ENCODE measurements at regions not wholly inside any gene's neighbourhood (a gene's known extent, or its start where the extent isn't known, plus 50 kb on each side); places are given as distances from the start of the nearest gene placed in this dataset.
A peak's percentile ranks its signal among the peaks of the same experiment; 100 is the strongest.

GRCh38 chr11:30089921-30090320, 73.1 kb upstream of the KCNA4 start:
- peaks cover 3% of the 10 kb centered on the region for H3K27me3 ChIP-seq (ENCODE audit: insufficient read depth, low read length)
- H3K9me3 ChIP-seq (ENCODE audit: low read length) = no peaks in the 10 kb centered on the region

GRCh38 chr11:30091246-30091645, 74.4 kb upstream of the KCNA4 start:
- peaks cover 3% of the 10 kb centered on the region for H3K27me3 ChIP-seq (ENCODE audit: insufficient read depth, low read length)
- no peaks in the 10 kb centered on the region for H3K9me3 ChIP-seq (ENCODE audit: low read length)
- no peaks in the 10 kb centered on the region for H3K4me1 ChIP-seq (ENCODE audit: insufficient read depth, low read length)
- no peaks in the 10 kb centered on the region for H3K36me3 ChIP-seq (ENCODE audit: insufficient read depth, low read length)
- H3K4me3 ChIP-seq (ENCODE audit: low read length) = no peak overlapping the region
- no peak overlapping the region for H2AFZ ChIP-seq (ENCODE audit: low read depth, low read length)

More at GRCh38 chr11:30089921-30090320, 73.1 kb upstream of the KCNA4 start:
- Histone ChIP-seq H3K4me1 (ENCODE audit: insufficient read depth, low read length) (no peaks in the 10 kb centered on the region), H3K36me3 (ENCODE audit: insufficient read depth, low read length) (no peaks in the 10 kb centered on the region), H2AFZ (ENCODE audit: low read depth, low read length) (no peak overlapping the region), H3K4me3 (ENCODE audit: low read length) (no peak overlapping the region)

- H3K36me3 ChIP-seq (ENCODE audit: insufficient read depth, low read length) = no peaks in the 10 kb centered on the region
- peaks cover 3% of the 10 kb centered on the region for H3K27me3 ChIP-seq (ENCODE audit: insufficient read depth, low read length)
- H3K9me3 ChIP-seq (ENCODE audit: low read length) = no peaks in the 10 kb centered on the region
- H3K4me1 ChIP-seq (ENCODE audit: insufficient read depth, low read length) = no peaks in the 10 kb centered on the region
- no peak overlapping the region for H2AFZ ChIP-seq (ENCODE audit: low read depth, low read length)
- H3K4me3 ChIP-seq (ENCODE audit: low read length) = no peak overlapping the region
These were observed 74.9 kb upstream of the KCNA4 start for GRCh38 chr11:30091737-30092136.

- H3K4me1 ChIP-seq (ENCODE audit: insufficient read depth, low read length) = no peaks in the 10 kb centered on the region
- no peak overlapping the region for H2AFZ ChIP-seq (ENCODE audit: low read depth, low read length)
- peaks cover under 1% of the 10 kb centered on the region for H3K9me3 ChIP-seq (ENCODE audit: low read length)
- H3K27me3 ChIP-seq (ENCODE audit: insufficient read depth, low read length) = peaks cover 3% of the 10 kb centered on the region
- H3K36me3 ChIP-seq (ENCODE audit: insufficient read depth, low read length) = no peaks in the 10 kb centered on the region
- no peak overlapping the region for H3K4me3 ChIP-seq (ENCODE audit: low read length)
These were observed 75.7 kb upstream of the KCNA4 start for GRCh38 chr11:30092518-30092917.

GRCh38 chr11:30100495-30100894, 83.7 kb upstream of the KCNA4 start:
- no peak overlapping the region for H3K4me3 ChIP-seq (ENCODE audit: low read length)
- no peaks in the 10 kb centered on the region for H3K4me1 ChIP-seq (ENCODE audit: insufficient read depth, low read length)
- no peaks in the 10 kb centered on the region for H3K27me3 ChIP-seq (ENCODE audit: insufficient read depth, low read length)
- H3K36me3 ChIP-seq (ENCODE audit: insufficient read depth, low read length) = no peaks in the 10 kb centered on the region
- H3K9me3 ChIP-seq (ENCODE audit: low read length) = peaks cover 3% of the 10 kb centered on the region
- H2AFZ ChIP-seq (ENCODE audit: low read depth, low read length) = no peak overlapping the region

GRCh38 chr11:30106222-30107181, 89.7 kb upstream of the KCNA4 start:
- peak overlapping the region; percentile 41 for H2AFZ ChIP-seq (ENCODE audit: low read depth, low read length)
- no peaks in the 10 kb centered on the region for H3K27me3 ChIP-seq (ENCODE audit: insufficient read depth, low read length)
- H3K36me3 ChIP-seq (ENCODE audit: insufficient read depth, low read length) = no peaks in the 10 kb centered on the region
- H3K9me3 ChIP-seq (ENCODE audit: low read length) = peaks cover 1% of the 10 kb centered on the region
- peaks cover 28% of the 10 kb centered on the region for H3K4me1 ChIP-seq (ENCODE audit: insufficient read depth, low read length)
- no peak overlapping the region for H3K4me3 ChIP-seq (ENCODE audit: low read length)

GRCh38 chr11:30107899-30108298, 91.1 kb upstream of the KCNA4 start:
- Histone ChIP-seq H3K27me3 (ENCODE audit: insufficient read depth, low read length) (no peaks in the 10 kb centered on the region), H3K36me3 (ENCODE audit: insufficient read depth, low read length) (no peaks in the 10 kb centered on the region), H3K4me1 (ENCODE audit: insufficient read depth, low read length) (peaks cover 35% of the 10 kb centered on the region), H3K9me3 (ENCODE audit: low read length) (no peaks in the 10 kb centered on the region), H2AFZ (ENCODE audit: low read depth, low read length) (no peak overlapping the region), H3K4me3 (ENCODE audit: low read length) (no peak overlapping the region)

- no peaks in the 10 kb centered on the region for H3K27me3 ChIP-seq (ENCODE audit: insufficient read depth, low read length)
- no peaks in the 10 kb centered on the region for H3K36me3 ChIP-seq (ENCODE audit: insufficient read depth, low read length)
- H2AFZ ChIP-seq (ENCODE audit: low read depth, low read length) = no peak overlapping the region
- no peaks in the 10 kb centered on the region for H3K9me3 ChIP-seq (ENCODE audit: low read length)
- no peak overlapping the region for H3K4me3 ChIP-seq (ENCODE audit: low read length)
- H3K4me1 ChIP-seq (ENCODE audit: insufficient read depth, low read length) = peaks cover 35% of the 10 kb centered on the region
These were observed 92.9 kb upstream of the KCNA4 start for GRCh38 chr11:30109774-30110173.

- no peak overlapping the region for H3K4me3 ChIP-seq (ENCODE audit: low read length)
- no peaks in the 10 kb centered on the region for H3K36me3 ChIP-seq (ENCODE audit: insufficient read depth, low read length)
- no peaks in the 10 kb centered on the region for H3K27me3 ChIP-seq (ENCODE audit: insufficient read depth, low read length)
These were observed 93.9 kb upstream of the KCNA4 start for GRCh38 chr11:30110691-30111090.

GRCh38 chr11:30111786-30112185, 95.0 kb upstream of the KCNA4 start:
- no peaks in the 10 kb centered on the region for H3K27me3 ChIP-seq (ENCODE audit: insufficient read depth, low read length)
- no peaks in the 10 kb centered on the region for H3K9me3 ChIP-seq (ENCODE audit: low read length)
- H3K4me1 ChIP-seq (ENCODE audit: insufficient read depth, low read length) = peaks cover 24% of the 10 kb centered on the region
- no peaks in the 10 kb centered on the region for H3K36me3 ChIP-seq (ENCODE audit: insufficient read depth, low read length)
- H3K4me3 ChIP-seq (ENCODE audit: low read length) = no peak overlapping the region
- H2AFZ ChIP-seq (ENCODE audit: low read depth, low read length) = no peak overlapping the region

More at GRCh38 chr11:30110691-30111090, 93.9 kb upstream of the KCNA4 start:
- H3K4me1 ChIP-seq (ENCODE audit: insufficient read depth, low read length) = peaks cover 35% of the 10 kb centered on the region
- H3K9me3 ChIP-seq (ENCODE audit: low read length) = no peaks in the 10 kb centered on the region
- no peak overlapping the region for H2AFZ ChIP-seq (ENCODE audit: low read depth, low read length)

- peaks cover 11% of the 10 kb centered on the region for H3K4me1 ChIP-seq (ENCODE audit: insufficient read depth, low read length)
- H2AFZ ChIP-seq (ENCODE audit: low read depth, low read length) = no peak overlapping the region
- no peaks in the 10 kb centered on the region for H3K36me3 ChIP-seq (ENCODE audit: insufficient read depth, low read length)
- no peaks in the 10 kb centered on the region for H3K27me3 ChIP-seq (ENCODE audit: insufficient read depth, low read length)
- no peak overlapping the region for H3K4me3 ChIP-seq (ENCODE audit: low read length)
- H3K9me3 ChIP-seq (ENCODE audit: low read length) = no peaks in the 10 kb centered on the region
These were observed 96.6 kb upstream of the KCNA4 start for GRCh38 chr11:30113326-30113898.

GRCh38 chr11:30116512-30116911, 99.7 kb upstream of the KCNA4 start:
- Histone ChIP-seq H2AFZ (ENCODE audit: low read depth, low read length) (no peak overlapping the region), H3K36me3 (ENCODE audit: insufficient read depth, low read length) (no peaks in the 10 kb centered on the region), H3K4me1 (ENCODE audit: insufficient read depth, low read length) (peaks cover 8% of the 10 kb centered on the region), H3K9me3 (ENCODE audit: low read length) (no peaks in the 10 kb centered on the region), H3K4me3 (ENCODE audit: low read length) (no peak overlapping the region), H3K27me3 (ENCODE audit: insufficient read depth, low read length) (peaks cover 4% of the 10 kb centered on the region)

GRCh38 chr11:30120045-30120589, 103.3 kb upstream of the KCNA4 start:
- H3K9me3 ChIP-seq (ENCODE audit: low read length) = no peaks in the 10 kb centered on the region
- no peaks in the 10 kb centered on the region for H3K4me1 ChIP-seq (ENCODE audit: insufficient read depth, low read length)
- peaks cover 9% of the 10 kb centered on the region for H3K27me3 ChIP-seq (ENCODE audit: insufficient read depth, low read length)
- H2AFZ ChIP-seq (ENCODE audit: low read depth, low read length) = no peak overlapping the region
- H3K4me3 ChIP-seq (ENCODE audit: low read length) = no peak overlapping the region
- H3K36me3 ChIP-seq (ENCODE audit: insufficient read depth, low read length) = no peaks in the 10 kb centered on the region

Measured in neuron (in vitro differentiated cells).